SK-MEL-5 (cell line): ENCODE measurements at regions not wholly inside any gene's neighbourhood (a gene's known extent, or its start where the extent isn't known, plus 50 kb on each side); places are given as distances from the start of the nearest gene placed in this dataset.
"Not testable (repeated sequence)": the region's sequence is repeated elsewhere in the genome, so short reads cannot be mapped to it uniquely, and the experiment has no call there.

Experiments
- DNase-seq: peaks from one replicate; pipeline ENCODE4 v3.0.0-alpha.2; 2016; ENCODE audit warnings: low read depth, low spot score
- in situ Hi-C: cut with HindIII; loops from 2 replicates; pipeline ENCODE4 v1.10.0; 2016; ENCODE audit warnings: low sequenced_read_pairs, high pct_unique_total_duplicates, low pct_unique_long_range_greater_than_20kb

DNA sequence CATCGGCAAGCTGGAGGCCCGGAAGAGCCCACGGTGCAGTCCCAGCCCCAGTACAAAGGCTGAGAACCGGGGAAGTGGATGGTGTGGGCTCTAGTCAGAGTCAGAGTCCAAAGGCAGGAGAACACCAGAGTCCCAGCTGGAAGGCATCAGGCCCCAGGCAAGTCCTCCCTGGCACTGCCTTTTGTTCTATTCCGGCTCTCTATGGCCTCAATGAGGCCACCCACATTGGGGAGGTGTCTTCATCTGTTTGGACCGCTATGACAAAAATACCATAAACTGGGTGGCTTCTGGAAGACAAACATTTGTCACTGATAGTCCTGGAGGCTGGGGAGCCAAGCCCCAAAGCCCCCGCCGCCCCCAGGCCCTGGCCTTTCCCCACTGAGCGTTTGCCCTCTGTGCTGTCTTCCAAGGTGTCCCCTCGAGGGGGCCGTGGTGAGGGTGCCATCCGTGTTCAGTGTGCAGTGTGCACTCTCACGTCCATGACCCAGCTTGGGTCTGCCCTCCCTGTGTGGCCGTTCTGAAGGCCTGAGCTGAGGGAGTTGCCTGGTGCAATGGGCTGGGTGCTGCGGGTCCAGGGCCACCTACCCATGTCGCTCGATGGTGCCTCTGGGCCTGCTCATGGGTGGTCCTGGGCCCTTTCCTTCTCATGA is 99.1 kb upstream of the PPP1R26 start:
- no peak for DNase-seq
- in situ Hi-C loops, result no loop called here

DNA sequence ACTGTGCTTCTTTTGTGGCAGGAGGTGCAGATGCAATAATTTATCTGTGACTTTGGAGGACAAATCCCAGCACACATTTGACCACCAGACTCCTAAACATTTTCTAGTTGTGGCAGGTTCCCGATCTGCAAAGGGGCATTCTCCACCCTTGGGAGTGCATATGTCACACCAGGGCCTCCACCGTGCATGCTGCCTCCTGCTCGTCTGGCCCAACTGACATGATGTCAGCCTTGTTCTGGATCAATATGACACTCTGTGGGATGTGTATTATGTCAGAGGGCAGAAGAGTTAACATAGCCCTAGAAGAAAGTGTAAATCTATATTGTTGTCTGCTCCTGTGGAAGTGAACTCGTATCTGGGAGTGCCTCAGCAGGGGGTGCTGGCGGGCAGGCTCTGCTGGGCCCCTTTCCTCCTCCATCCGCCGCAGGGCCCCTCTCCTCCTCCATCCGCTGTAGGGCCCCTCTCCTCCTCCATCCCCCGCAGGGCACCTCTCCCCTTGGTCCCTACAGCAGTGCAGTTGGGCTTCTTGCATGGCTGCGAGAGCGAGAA is 97.7 kb upstream of the PPP1R26 start:
- no peak for DNase-seq
- in situ Hi-C loops, result no loop called here

DNA sequence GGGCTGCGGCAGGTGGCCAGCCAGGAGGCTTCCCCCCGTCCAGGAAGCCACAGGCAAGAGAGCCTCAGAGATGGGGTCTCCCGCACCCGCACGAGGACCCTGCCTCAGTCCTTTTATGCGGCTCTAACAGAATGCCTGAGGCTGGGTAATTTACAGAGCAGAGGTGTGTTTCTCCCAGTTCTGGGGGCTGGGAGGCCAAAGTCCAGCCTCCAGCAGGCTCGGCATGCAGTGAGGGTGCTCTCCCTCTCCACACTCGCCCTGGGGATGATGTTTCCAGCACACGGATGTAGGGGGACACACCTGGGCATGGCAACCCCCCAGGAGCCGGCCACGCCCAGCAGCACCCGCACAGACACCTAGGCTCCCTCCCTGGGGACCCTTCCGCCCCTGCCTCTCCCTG is 95.4 kb upstream of the PPP1R26 start:
- in situ Hi-C loops, result no loop called here
- no peak for DNase-seq

DNA sequence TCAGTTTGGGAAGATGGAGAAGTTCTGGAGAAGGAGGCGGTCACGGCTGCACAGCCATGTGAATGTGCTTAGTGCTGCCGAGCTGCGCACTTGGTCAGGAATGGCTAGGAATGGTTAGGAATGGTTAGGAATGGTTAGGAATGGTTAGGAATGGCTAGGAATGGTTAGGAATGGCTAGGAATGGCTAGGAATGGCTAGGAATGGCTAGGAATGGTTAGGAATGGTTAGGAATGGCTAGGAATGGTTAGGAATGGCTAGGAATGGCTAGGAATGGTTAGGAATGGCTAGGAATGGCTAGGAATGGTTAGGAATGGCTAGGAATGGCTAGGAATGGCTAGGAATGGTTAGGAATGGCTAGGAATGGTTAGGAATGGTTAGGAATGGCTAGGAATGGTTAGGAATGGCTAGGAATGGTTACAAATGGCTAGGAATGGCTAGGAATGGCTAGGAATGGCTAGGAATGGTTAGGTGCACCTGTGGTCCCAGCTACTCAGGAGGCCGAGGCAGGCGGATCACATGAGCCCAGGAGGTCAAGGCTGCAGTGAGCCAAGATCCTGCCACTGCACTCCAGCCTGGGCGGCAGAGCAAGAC is 94.7 kb upstream of the PPP1R26 start:
- in situ Hi-C loops, DNase-seq: not testable (repeated sequence)

DNA sequence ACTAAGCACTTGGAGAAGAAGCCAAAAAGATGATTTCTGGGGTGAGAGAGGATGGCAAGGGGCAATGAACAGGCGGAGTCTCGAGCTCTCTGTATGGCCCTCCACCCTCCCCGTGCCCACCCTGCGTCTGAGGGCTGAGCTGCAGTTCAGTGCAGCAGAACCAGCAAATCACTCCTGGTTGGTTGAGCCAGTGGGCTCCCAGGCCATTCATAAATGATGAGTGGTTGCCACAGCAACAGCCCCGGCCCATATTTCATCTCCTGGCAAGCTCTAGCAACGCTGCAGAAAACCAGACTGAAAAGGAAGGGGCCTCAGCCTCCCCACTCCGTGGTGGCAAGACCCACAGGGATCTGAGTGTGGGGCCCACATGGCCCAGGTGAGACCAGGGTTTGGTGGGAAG is 93.8 kb upstream of the PPP1R26 start:
- no peak for DNase-seq
- in situ Hi-C loops, result no loop called here

DNA sequence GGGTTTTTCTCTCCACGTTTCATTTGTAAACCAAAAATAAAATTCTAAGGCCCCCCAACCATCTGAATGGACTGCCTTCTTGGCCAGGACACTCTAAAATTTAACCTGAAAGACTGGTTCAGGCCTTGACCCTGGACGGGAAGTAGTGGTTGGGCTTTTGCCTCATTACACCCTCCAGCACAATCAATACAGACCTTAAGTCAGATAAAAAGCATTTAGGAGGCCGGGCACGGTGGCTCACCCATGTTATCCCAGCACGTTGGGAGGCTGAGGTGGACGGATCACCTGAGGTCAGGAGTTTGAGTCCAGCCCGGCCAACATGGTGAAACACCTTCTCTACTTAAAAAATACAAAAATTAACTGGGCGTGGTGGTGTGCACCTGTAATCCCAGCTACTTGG is 91.6 kb upstream of the PPP1R26 start:
- no peak for DNase-seq
- in situ Hi-C loops, result no loop called here

DNA sequence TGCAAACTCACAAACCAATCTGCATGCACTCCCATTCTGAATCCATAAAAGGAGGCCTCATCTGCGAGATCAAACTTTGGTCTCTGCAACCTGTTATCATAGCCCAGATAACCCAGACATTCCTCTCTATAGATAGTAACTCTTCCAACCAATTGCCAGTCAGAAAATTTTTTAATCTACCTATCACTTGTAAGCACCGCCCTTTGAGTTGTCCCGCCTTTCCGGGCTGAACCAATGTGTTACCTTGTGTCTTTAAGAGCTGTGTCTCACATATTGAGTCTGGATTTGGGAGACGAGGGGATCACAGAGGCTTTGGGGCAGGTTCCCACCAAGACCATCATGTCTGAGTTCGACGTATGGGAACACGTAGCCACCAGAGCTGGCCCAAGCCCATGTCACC is 91.1 kb upstream of the PPP1R26 start:
- peak; percentile 37 for DNase-seq
- in situ Hi-C loops, result no loop called here

DNA sequence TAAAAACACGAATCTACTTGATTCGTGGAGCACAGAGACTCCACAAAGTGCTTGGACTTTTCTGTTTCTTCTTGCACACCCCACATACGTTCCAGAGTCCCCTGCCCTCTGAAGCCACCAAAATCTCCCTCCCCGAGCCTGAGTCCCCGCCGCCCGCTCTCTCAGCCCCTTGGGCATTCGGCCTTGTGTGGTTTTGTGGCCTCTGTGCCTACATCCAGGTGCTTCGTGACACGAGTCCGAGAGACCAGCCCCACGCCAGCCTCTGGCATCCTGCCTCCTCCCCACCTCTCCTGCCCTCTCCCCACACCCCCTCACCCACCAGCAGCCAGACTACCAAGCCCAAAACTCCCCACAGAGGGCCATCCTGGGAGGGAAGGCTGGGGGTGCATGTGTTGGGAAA is 87.8 kb upstream of the PPP1R26 start:
- no peak for DNase-seq
- in situ Hi-C loops, result no loop called here

DNA sequence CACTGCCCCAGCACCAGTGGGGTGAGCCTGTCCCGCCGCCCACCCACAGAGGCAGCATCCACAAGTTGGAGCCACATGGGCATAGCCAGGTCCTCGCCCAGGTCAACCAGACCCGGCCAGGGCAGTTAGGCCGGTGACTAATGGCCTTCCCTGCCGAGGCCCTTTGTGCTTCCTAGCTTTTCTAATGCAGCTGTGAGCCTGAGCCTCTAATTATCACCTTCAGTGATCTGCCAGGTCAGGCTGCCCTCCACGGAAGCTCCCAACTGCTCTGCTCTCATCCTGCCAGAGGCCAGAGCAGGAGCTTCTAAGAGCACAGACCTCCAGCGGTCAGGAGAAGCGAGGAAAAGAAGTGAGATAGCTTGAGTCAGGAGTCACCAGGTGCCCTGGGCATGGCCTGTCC is 87.1 kb upstream of the PPP1R26 start:
- no peak for DNase-seq
- in situ Hi-C loops, result no loop called here

DNA sequence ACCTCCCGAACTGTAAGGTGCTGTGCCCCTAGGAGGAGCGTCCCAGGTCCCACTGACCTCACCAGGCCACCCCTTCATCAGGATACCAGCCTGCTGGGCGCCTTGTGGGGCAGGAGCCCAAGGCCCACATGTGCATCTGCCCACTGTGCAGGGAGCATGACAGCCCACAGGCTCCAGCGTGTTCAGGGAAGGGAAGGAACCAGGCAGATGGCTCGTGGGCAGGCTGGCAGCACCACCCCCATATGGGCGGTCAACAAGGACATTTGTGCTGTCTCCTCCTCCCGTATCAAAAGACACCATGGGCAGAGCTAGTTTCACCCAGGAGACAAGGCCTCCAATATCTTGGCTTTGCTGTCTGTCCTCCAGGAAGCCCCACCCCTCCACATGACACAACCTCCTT is 85.5 kb upstream of the PPP1R26 start:
- no peak for DNase-seq
- in situ Hi-C loops, result no loop called here

DNA sequence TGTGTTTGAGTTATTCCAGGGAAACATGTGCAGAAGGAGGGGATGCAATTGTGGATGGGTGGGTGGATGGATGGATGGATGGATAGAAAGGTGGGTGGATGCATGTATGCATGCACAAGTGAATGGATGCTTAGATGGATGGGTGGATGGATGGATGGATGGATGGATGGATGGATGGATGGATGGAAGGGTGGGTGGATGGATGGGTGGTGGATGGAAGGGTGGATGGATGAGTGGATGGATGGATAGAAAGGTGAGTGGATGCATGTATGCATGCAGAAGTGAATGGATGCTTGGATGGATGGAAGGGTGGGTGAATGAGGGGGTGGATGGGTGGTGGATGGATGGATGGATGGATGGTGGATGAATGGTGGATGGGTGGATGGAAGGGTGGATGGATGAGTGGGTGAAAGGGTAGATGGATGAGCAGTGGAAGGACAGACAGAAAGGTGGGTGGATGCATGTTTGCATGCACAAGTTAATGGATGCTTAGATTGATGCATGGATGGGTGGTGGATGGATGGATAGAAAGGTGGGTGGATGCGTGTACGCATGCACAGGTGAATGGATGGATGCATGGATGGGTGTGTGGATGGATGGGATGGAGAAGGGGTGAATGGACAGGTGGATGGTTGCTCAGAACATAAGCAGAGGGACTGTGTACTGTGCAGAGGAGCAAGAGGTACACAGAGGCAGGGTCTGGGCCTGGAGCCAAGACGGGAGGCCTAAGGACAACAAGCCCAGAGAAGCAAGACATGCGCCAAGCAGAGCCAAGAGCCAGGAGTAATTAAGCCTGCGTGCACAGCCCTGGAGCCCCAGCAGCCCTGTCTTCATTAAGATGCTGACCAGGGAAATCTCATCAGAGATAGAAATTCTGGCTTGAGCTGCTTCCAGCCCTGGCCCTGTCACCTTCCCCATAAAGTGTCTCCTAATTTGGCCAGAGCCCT is 84.6 kb upstream of the PPP1R26 start:
- no peak for DNase-seq
- in situ Hi-C loops, result no loop called here

DNA sequence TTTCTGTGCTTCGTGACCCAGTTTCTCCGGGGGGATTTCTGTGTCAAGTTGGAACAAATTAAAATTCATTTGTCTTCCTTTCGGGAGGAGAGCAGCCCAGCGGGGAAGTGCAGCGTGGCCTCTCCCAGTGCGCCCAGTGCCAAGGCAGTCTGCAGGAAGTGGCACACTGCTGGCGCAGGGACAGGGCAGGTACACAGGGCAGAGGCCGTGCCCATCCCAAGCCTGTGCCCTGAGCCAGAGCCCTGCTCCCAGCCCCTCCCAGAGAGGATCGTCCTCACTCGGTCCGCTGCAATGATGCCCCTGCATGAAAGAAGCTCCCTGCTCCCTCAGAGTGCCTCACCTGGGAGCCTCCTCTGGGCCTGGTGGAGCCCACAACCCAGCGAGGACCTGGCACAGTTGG is 82.4 kb upstream of the PPP1R26 start:
- DNase-seq, result no peak
- in situ Hi-C loops, result no loop called here

DNA sequence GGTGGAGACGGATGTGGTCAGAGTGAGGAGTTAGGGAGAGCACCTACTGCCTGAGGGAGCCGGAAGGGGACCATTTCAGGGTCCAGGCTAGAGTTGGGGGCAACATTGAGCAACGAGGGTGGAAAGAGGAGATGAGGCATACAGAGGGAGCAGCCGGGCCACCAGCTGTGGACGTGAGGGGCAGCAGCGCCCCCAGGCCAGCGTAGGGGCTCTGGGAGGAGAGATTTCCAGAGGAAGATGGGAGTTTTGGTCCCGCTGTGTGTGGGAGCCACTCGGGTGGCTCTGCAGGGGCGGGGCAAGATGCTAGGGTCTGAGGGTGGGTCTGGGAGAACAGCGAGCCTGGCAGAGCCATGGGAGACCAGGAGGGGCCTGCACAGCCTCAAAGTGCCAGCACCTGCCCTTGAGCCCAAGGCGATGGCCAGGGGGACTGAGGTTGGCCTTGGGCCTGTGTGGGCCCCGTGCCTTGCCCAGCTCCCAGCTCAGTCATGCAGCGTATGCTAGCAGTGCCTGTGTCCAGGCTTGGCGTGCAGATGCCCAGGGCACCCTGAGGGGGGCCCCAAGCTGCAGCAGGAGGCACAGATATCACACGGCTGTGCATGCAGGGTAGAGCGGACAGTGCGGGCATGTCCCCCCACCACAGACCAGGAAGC is 80.5 kb upstream of the PPP1R26 start:
- in situ Hi-C loops, result no loop called here
- DNase-seq, result no peak

DNA sequence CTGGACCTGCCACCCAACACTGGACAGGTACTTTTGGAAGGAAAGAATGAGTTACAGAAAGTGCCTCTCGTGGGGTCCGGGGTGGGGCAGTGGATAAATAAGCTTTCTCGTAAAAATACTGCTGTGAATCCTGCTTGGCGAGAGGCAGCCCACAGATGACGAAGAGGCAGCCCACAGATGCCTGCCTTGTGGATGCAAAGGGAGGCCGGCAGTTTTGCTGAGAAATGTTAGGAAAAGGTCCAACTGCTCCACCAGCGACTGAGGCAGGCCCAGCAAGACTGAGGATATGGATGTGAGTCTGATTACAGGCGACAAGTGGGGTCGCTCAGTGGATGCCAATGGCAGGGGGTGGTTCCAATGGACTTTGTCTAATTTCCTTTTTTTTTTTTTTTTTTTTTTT is 79.1 kb upstream of the PPP1R26 start:
- no peak for DNase-seq
- in situ Hi-C loops, result no loop called here

DNA sequence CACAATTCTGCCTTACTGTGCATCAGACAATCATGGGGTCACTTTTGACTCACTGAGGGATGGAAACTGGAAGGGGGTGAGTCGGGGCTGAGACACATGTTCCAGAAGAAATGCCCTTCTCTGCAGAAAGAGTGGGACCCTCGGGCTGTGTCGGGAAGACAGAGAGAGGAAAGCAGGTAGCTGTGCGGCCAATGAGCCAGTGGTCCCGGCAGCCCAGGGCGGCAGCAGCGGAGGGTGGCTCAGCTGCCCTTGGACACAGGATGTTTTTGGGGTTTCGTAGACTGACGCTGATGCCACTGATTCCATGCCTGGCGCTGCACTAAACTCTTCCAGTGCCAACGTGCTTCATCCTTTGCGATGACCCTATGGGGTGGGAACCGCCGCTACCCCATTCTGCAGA is 78.4 kb upstream of the PPP1R26 start:
- DNase-seq, result no peak
- in situ Hi-C loops, result no loop called here

DNA sequence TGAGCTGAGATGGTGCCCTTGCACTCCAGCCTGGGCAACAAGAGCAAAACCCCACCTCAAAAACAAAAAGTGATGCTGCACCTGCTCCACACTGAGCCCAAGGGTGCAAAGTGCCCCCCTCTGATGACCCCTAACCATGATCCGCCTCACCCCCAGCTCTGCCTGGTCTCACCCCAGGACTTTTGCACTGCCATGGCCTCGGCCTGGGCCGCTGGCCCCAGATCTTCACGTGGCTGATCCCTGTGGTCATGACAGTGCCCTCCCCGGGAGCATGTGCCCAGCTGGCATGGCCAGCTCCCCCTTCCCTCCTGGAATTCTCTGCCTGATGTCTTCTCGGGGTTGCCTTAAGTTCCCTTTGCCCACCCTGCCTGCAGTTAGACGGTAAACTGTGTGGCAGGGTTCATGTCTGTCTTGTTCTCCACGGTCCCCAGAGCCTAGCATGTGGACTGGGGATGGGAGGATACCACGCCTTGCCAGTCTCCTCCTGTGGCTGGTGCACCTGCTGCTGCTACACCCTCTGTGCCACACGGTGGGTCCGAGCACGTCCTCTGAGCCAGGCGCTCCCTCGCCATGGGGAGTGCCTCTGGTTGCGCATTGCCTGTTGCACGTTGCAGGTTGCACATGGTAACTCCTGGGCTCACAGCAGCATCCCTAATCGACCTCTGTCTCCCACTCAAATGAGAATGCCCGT is 77.4 kb upstream of the PPP1R26 start:
- in situ Hi-C loops, result no loop called here

More for the DNA sequence above, 77.4 kb upstream of the PPP1R26 start:
- no peak for DNase-seq
